CD4-positive, alpha-beta T cell treated with Interferon gamma for 1 hour (primary cell): ENCODE measurements at regions not wholly inside any gene's neighbourhood (a gene's known extent, or its start where the extent isn't known, plus 50 kb on each side); places are given as distances from the start of the nearest gene placed in this dataset.
"Not testable (repeated sequence)": the region's sequence is repeated elsewhere in the genome, so short reads cannot be mapped to it uniquely, and the experiment has no call there.

Source experiments
- DNase-seq: peaks from one replicate; pipeline ENCODE4 v3.0.0-alpha.2; 2020

GRCh38 chr5:162209005-162209605, 141.5 kb downstream of the GABRG2 start:
- DNase-seq = no peak

GRCh38 chr5:162214551-162214950, 147.0 kb downstream of the GABRG2 start:
- no peak for DNase-seq

DNA sequence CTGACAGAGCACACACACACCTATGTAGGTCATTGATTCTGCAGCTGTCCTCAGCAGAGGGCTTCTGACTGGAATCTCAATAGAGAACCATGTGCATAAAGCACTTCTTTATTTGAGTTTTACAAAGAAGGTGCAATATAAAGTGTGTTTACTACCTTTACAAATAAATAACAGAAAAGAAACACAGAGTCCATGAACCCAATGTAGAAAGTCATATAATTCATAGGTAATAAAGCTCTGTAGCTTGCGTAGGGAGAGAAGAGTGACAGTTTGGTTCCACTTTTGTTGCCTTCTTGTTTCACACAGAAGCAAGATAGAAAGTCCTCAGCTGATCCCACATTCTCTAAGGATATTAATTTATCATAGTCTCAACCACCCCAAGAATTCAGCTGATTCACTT, 149.5 kb downstream of the GABRG2 start:
- DNase-seq = no peak

DNA sequence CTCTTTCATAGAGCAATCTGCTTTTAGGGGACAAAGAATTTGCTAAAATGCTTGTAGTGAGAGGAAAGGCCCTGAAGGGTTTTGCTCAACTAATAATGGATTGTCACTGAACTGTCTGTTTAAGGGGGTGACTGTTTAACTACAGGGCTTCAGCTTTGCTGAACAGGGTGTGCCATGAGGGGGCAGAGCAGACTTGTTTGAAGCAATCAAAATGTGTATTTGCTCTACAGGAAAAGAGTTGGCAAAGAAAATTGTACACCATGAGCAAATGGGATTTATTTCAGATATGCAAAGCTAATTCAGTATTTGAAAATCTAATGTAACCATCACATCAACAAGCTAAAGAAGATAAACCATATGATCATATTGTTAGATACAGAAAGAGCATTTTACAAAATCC, 154.3 kb downstream of the GABRG2 start:
- no peak for DNase-seq

DNA sequence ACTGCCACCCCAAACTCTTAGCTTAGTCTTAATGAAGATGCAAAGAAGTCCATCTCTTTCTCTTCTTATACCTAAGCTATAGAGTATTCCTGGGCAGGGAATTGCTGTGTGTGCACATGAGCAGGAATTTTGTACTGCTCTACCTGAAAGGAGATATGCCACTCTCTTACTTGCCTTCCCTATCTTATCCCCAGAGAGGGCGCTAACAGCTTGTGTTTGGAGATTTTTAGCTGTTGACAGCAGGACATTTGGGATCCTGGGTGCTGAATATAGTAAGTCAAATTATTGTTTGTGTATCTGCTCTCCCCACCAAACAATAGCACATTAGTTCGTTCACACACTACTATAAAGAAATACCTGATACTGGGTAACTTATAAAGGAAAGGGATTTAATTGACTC, 159.5 kb downstream of the GABRG2 start:
- DNase-seq = no peak

- DNase-seq = no peak
Measured at GRCh38 chr5:162230348-162230747, 162.8 kb downstream of the GABRG2 start.

- DNase-seq = no peak
Measured at GRCh38 chr5:162231522-162231921, 163.9 kb downstream of the GABRG2 start.

- DNase-seq = no peak
Measured at GRCh38 chr5:162240734-162241133, 173.2 kb downstream of the GABRG2 start.

DNA sequence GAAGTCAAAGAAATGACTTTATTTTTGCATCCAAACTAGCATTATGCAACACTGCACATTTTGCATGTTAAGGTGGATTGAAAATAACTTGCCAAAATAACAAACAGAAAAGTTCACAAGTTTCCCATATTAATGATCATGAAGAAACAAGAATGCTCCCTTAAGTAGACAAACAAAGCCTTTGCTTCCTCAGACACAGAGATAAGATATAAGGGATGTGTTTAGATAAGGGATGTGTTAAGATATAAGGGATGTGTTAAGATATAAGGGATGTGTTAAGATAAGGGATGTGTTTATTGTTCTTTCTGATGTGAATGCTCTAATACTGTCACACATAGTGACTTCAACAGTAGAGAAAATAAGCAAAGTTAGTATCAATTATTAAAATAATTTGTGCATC, 174.8 kb downstream of the GABRG2 start:
- DNase-seq = no peak

DNA sequence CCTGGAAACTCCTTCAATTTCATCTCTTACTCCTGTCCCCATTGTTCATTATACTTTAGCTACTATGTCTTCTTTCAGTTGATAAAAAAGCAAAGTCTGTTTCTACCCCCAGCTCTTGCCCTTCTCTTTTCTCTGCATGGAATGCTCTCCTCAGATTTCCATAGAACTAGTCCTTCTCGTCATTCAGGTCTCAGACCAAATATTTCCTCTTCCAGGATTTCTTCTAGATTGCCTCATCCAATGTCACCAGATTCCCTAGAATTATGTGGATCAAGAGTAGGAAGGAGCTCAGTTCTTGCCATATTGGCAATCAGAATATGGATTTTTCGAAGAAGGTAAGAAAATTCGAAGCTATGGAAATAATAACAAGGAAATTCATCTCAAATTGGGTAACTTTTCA, 176.1 kb downstream of the GABRG2 start:
- DNase-seq = no peak

DNA sequence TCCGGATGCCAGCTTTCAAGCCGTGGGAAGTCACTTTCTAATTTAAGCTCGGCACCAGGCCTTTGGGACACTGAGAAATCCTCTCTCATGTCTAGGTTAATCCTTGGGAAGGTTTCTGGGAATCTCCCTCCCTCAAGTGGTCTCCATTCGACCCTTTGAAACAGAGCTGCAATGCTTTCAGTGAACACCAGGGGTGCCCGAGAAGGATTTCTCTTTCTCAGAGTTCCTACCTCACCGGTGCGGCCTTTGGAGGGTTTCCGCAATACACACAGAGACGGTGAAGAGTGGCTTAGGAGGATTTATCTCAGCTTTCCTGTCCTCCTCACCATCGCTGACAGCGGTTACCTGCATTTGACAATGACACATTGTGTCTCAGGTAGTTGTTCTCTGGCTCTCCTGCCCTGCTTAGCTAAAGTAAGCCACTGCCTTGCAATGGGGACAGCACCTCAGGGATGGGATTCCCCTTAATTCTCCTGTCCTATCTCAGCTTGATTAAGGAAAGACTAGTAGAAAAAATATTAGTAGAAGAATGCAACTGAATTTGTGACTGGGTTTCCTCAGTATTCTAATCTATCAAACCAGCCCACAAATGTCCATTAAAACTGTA, 180.6 kb downstream of the GABRG2 start:
- DNase-seq = no peak

- DNase-seq = no peak
Measured at GRCh38 chr5:162256711-162257110, 189.1 kb downstream of the GABRG2 start.

DNA sequence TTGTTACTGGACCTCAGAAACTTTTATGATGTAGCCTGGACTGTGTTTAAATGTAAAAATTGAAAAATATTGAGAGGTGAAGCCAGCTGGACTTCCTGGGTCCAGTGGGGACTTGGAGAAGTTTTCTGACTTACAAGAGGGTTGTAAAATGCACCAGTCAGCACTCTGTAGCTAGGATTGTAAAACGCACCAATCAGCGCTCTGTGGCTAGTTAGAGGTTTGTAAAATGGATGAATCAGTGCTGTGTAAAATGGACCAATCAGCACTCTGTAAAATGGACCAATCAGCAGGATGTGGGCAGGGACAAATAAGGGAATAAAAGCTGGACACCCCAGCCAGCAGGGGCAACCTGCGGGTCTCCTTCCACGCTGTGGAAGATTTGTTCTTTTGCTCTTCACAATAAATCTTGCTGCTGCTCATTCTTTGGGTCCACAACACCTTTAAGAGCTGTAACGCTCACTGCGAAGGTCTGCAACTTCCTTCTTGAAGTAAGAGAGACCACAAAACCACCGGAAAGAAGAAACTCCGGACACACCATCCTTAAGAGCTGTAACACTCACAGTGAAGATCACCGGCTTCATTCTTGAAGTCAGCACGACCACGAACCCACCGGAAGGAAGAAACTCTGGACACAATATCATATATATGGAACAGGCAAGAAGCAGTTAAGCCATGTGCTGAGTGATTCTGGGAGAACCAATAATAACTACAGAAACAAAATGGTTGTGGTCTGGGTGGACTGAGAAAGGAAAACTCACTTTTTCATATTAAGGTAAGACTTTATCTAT, 201.3 kb downstream of the GABRG2 start:
- DNase-seq = no peak

DNA sequence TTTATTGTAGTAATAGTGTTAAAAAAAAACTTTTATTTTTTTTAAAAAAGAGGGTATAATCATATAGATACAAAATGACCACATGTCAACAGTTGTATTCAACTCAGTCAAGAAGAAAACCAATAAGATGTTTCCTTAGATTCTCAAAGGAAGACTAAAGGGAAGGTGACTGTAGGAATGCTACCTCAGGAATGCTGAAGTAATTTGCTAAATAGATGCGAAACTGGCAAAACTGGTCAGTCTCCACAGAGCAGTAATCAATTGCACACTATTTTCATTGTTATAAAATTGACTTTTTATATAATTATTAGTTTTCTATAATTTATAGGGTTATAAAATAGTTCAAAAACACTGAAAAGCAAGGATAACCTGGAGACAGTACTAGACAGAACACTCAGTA, 204.8 kb downstream of the GABRG2 start:
- DNase-seq = no peak

DNA sequence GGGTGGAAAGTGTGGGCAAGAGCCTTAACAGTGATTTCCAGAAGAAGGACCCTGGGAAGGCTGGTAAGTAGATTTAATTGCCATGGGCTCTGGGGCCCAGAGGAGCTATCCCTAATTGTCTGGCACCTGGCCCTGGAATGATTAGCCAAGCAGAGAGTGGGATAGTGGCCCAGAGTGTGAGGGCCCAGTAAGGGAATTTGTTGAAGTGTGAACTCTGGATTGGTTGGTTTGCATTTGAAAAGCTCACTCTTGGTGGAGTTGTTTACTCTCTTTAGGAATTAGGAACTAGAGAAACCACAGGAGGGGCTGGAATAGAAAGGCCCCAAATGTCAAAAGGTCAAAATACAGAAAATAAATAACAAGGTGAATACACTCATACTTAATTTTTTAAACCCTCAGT, 207.1 kb downstream of the GABRG2 start:
- DNase-seq = no peak

GRCh38 chr5:162275387-162275786, 207.8 kb downstream of the GABRG2 start:
- DNase-seq = not testable (repeated sequence)

GRCh38 chr5:162282191-162282590, 214.6 kb downstream of the GABRG2 start:
- no peak for DNase-seq

- no peak for DNase-seq
Measured at GRCh38 chr5:162283609-162284008, 216.0 kb downstream of the GABRG2 start.

DNA sequence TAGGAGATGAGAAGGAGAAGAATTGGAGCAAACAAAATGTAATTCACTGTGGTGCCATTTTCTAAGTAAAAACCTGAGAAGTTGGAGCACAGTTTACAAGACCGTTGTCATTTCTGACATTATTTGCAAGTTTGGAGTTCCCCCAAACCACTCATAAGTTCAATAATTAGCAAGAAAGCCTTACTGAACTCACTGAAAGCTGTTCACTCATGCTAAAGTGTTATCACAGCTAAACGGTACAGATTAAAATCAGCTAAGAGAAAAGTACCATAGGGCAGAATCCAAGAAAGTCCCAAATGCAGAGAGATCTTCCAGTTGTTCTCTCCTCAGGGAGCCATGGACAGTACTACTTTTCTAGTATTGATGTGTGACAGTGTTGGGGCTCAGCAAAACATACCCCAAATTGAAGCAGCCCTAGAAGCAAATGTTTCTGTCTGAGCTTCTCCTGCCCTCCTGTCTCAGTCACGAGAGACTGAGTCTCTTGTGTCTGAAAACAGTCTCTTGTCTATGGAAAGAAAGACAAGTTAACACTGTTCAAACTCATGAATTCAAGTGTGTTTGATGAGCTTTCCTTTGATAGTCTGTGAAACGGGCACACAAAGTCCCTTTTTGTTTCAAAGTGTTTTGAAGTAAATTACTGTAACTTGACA, 221.2 kb downstream of the GABRG2 start:
- DNase-seq = no peak

DNA sequence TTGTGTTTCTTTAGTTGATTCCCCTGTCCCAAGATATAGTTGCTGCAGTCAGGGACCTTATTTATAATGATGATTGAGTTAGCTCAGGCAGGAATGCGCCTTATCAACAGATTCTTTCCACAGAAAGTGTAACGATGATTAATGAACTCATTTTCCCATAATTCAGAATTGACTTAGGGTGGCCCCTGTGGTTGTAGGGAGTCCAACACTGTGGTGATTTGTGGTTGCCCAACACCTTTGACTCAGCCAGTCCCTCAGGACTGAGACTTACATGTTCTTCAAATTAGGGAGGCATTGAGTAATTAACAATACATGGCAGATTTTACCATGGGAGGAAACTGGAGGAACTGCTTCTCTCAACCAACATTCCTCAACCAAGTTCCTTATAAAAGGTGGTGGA, 221.9 kb downstream of the GABRG2 start:
- DNase-seq = no peak

- no peak for DNase-seq
Measured at GRCh38 chr5:162299793-162300192, 232.2 kb downstream of the GABRG2 start.

DNA sequence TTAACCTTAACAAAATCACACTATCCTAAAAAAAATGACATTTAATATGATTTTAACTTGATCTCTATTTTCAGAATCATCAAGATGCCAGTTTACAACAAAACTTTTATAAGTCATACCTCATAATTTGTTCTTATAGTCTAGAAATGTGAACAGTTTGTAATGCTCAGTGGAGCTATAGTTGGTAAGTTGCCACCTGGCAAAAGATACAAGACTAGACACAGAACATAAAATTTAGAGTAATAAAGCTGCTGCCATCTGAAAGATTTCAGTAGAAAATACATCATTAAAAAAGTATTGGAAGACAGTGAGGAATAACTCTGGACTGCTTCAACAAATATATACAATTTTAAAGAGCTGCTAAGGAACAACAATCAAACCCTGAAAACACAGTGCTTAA, 233.8 kb downstream of the GABRG2 start:
- no peak for DNase-seq

DNA sequence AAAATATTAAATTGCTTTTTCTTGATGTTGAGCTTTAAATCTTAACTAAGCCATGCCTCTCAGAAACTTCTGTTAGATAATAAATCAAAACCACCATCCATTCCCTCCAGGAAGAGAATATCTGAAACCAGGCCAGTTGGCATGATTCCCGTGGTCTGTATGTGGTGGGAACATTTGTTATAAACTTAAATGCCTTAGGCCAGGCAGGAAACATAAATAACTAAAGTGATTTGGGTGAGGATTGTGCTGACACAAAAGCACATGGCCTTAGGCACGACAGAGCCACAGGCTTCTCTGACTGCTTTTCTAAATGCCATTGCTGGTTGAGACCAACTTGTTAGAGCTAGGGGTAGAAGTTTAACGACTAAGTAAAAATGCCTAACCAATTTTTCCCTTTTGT, 255.9 kb downstream of the GABRG2 start:
- DNase-seq = no peak

DNA sequence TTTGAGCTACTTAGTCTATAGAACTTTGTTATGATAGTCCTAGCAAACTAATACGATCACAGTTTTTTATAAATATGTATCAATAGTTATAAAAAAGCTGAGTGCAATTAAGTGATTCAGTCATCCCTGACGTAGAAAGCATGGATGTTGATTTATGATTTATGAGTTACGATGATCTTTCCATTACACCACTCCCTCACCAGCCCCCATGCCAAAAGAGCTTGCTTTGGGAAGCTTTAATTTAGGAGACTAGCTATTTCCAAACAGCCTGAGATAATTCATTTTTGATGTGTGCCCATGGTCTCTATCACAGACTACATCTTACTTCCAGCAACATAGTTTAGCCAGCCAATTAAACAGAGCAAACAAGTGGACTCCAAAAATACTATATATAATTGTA, 256.8 kb downstream of the GABRG2 start:
- no peak for DNase-seq
